Cardiac fibroblast (primary cell): ENCODE measurements at regions not wholly inside any gene's neighbourhood (a gene's known extent, or its start where the extent isn't known, plus 50 kb on each side); places are given as distances from the start of the nearest gene placed in this dataset.

Experiments
- DNase-seq, 2 donors: peaks; one replicate each; pipeline versions ENCODE4 v3.0.0 to v3.0.0-alpha.2; 2010; ENCODE audit warnings: low read depth in 2 of 2
- H3K4me3 ChIP-seq, 2 donors: replicated peaks in 1 of 2; 1 replicate in 1 of 2; 2 replicates in 1 of 2; pipeline ENCODE4 v1.5.1; 2011; ENCODE audit warnings: low read depth in 2 of 2, low read length in 2 of 2, mild to moderate bottlenecking in 2 of 2, moderate library complexity in 1 of 2
- CTCF ChIP-seq: IDR thresholded peaks from one replicate; pipeline ENCODE4 v1.5.1; 2011; ENCODE audit warnings: low read depth, mild to moderate bottlenecking, low read length, inconsistent platforms

GRCh38 chr12:97259098-97259497 is 203.5 kb upstream of the RMST start:
- TF ChIP-seq CTCF: no peak
- no peak for DNase-seq
- no peak overlapping the region for H3K4me3 ChIP-seq

- DNase-seq: no peak
- no peak for TF ChIP-seq CTCF
- no peak overlapping the region for H3K4me3 ChIP-seq
Measured at GRCh38 chr12:97260786-97261185, 201.8 kb upstream of the RMST start.

- DNase-seq: no peak
- H3K4me3 ChIP-seq: no peak overlapping the region
- TF ChIP-seq CTCF: no peak
Measured at GRCh38 chr12:97267166-97267565, 195.4 kb upstream of the RMST start.

GRCh38 chr12:97267594-97268202 is 194.9 kb upstream of the RMST start:
- H3K4me3 ChIP-seq: no peak overlapping the region
- TF ChIP-seq CTCF: no peak
- no peak for DNase-seq

GRCh38 chr12:97272471-97272870 is 190.1 kb upstream of the RMST start:
- DNase-seq: no peak
- H3K4me3 ChIP-seq: no peak overlapping the region
- no peak for TF ChIP-seq CTCF

- H3K4me3 ChIP-seq: no peak overlapping the region
- no peak for TF ChIP-seq CTCF
- DNase-seq: no peak
Measured at GRCh38 chr12:97274386-97274785, 188.2 kb upstream of the RMST start.

GRCh38 chr12:97275256-97275655 is 187.3 kb upstream of the RMST start:
- no peak for TF ChIP-seq CTCF

More at GRCh38 chr12:97275256-97275655, 187.3 kb upstream of the RMST start:
- no peak for DNase-seq
- H3K4me3 ChIP-seq: no peak overlapping the region
